GM12878 (cell line): ENCODE measurements at regions not wholly inside any gene's neighbourhood (a gene's known extent, or its start where the extent isn't known, plus 50 kb on each side); places are given as distances from the start of the nearest gene placed in this dataset.

ENCODE experiments used
- ATAC-seq: fragments of 200-7000 bp; cut with Tn5 transposase; 3 replicates; pipeline ENCODE4 v1.9.1; 2020; ENCODE audit warnings: mild to moderate bottlenecking, moderate library complexity
- BruUV-seq: library from RNA; stranded (reverse); fragments of 400-500 nt; replicated peaks from 2 replicates; lab custom pipeline; 2021; lab: Mats Ljungman, UMichigan
- CTCF ChIA-PET: fragments of 300-600 bp; sonication (Branson Sonifier 250); formaldehyde crosslinking; extraction: SDS; loops from one replicate; lab custom pipeline; 2021; ENCODE audit warnings: inconsistent platforms; lab: Yijun Ruan, JAX
- POLR2A ChIA-PET: fragments of 350-600 bp; formaldehyde crosslinking; extraction: SDS; loops from one replicate; lab custom pipeline; 2021; ENCODE audit warnings: inconsistent platforms; lab: Charles Lee
- RAD21 ChIA-PET: fragments of 300-600 bp; sonication (Branson Sonifier 250); formaldehyde crosslinking; loops from one replicate; lab custom pipeline; 2023; ENCODE audit warnings: antibody characterized with exemption; ENCODE audit not compliant: unreplicated experiment; lab: Charles Lee
- SMC1A ChIA-PET: fragments of 300-600 bp; sonication (Branson Sonifier 250); formaldehyde crosslinking; loops from one replicate; lab custom pipeline; 2023; ENCODE audit not compliant: unreplicated experiment, uncharacterized antibody; lab: Charles Lee
- DNase-seq: peaks from one replicate; pipeline ENCODE4 v3.0.0-alpha.2; 2011; ENCODE audit warnings: low read depth, low spot score
- FAIRE-seq: peaks from 3 replicates; lab custom pipeline; 2011; peaks lifted over from hg19 to GRCh38; lab: Jason Lieb, UNC
- H2AFZ ChIP-seq: 2 replicates; pipeline ENCODE4 v1.6.0; 2011; ENCODE audit warnings: low read depth, low read length, control low read depth; ENCODE audit not compliant: control insufficient read depth
- H3K27ac ChIP-seq: 2 replicates; pipeline ENCODE4 v1.5.1; 2011; ENCODE audit warnings: control low read depth; ENCODE audit not compliant: control insufficient read depth, insufficient read depth
- H3K27me3 ChIP-seq, 2 experiments: replicated peaks in 1 of 2; 2 replicates each; pipeline versions ENCODE4 v1.6.0 to v1.6.1; 2011; ENCODE audit warnings: low read length in 1 of 2; ENCODE audit not compliant: control insufficient read depth in 2 of 2, insufficient read depth in 2 of 2
- H3K36me3 ChIP-seq, 2 experiments: 2 replicates each; pipeline ENCODE4 v1.5.1; 2011; ENCODE audit warnings: low read length in 1 of 2; ENCODE audit not compliant: control insufficient read depth in 2 of 2, insufficient read depth in 2 of 2
- H3K4me1 ChIP-seq: 2 replicates; pipeline ENCODE4 v1.6.1; 2011; ENCODE audit warnings: mild to moderate bottlenecking, low read length, moderate library complexity, mixed read lengths; ENCODE audit not compliant: control insufficient read depth, insufficient read depth
- H3K4me2 ChIP-seq: 2 replicates; pipeline ENCODE4 v1.6.0; 2011; ENCODE audit warnings: control low read depth; ENCODE audit not compliant: control insufficient read depth, insufficient read depth
- H3K4me3 ChIP-seq: fragments of 200-600 bp; sonication (generic); 2 replicates; pipeline ENCODE4 v1.5.1; 2016
- H3K79me2 ChIP-seq: 2 replicates; pipeline ENCODE4 v1.6.0; 2011; ENCODE audit warnings: low read length; ENCODE audit not compliant: control insufficient read depth, insufficient read depth
- H3K9ac ChIP-seq: 2 replicates; pipeline ENCODE4 v1.8.0; 2011; ENCODE audit warnings: low read length, control low read depth, mixed read lengths; ENCODE audit not compliant: control insufficient read depth, insufficient read depth
- H3K9me3 ChIP-seq: replicated peaks from 3 replicates; pipeline ENCODE4 v1.5.1; 2011; ENCODE audit warnings: mild to moderate bottlenecking, low read length; ENCODE audit not compliant: control insufficient read depth, insufficient read depth
- H4K20me1 ChIP-seq: 2 replicates; pipeline ENCODE4 v1.6.0; 2011; ENCODE audit not compliant: control insufficient read depth, insufficient read depth
- CEBPZ ChIP-seq: fragments of 150-350 bp; IDR thresholded peaks from 2 replicates; pipeline ENCODE4 v1.6.1; 2016; ENCODE audit warnings: low read depth, low read length
- CHD1 ChIP-seq: IDR thresholded peaks from 2 replicates; pipeline ENCODE4 v1.6.1; 2012; ENCODE audit warnings: low read depth, low read length, improper control_type of control experiment
- FOXK2 ChIP-seq: fragments of 450-650 bp; IDR thresholded peaks from 2 replicates; pipeline ENCODE4 v1.6.1; 2017; ENCODE audit warnings: mild to moderate bottlenecking, moderate library complexity
- HDGF ChIP-seq: fragments of 450-650 bp; IDR thresholded peaks from 2 replicates; pipeline ENCODE4 v1.6.1; 2016; ENCODE audit warnings: antibody characterized with exemption
- IRF4 ChIP-seq: IDR thresholded peaks from 2 replicates; pipeline ENCODE4 v1.6.1; 2011; ENCODE audit warnings: low read depth, low read length
- NFIC ChIP-seq: IDR thresholded peaks from 2 replicates; pipeline ENCODE4 v1.6.1; 2012; ENCODE audit warnings: low read depth, mild to moderate bottlenecking, inconsistent platforms, low read length, moderate library complexity
- PAX8 ChIP-seq: fragments of 450-650 bp; IDR thresholded peaks from 2 replicates; pipeline ENCODE4 v1.6.1; 2017; ENCODE audit warnings: mild to moderate bottlenecking, moderate library complexity
- PBX3 ChIP-seq: IDR thresholded peaks from 2 replicates; pipeline ENCODE4 v1.6.1; 2011; ENCODE audit warnings: mild to moderate bottlenecking, low read depth, low read length, moderate library complexity; ENCODE audit not compliant: insufficient replicate concordance
- PML ChIP-seq: IDR thresholded peaks from 2 replicates; pipeline ENCODE4 v1.6.1; 2012; ENCODE audit warnings: low read length, inconsistent platforms
- RB1 ChIP-seq: fragments of 450-650 bp; formaldehyde crosslinking; IDR thresholded peaks from 2 replicates; pipeline ENCODE4 v1.6.1; 2017; ENCODE audit warnings: mild to moderate bottlenecking, borderline replicate concordance
- REST ChIP-seq: IDR thresholded peaks from 2 replicates; pipeline ENCODE4 v1.6.1; 2012; ENCODE audit warnings: mild to moderate bottlenecking, low read depth, low read length
- SREBF2 ChIP-seq: IDR thresholded peaks from 2 replicates; pipeline ENCODE4 v1.6.1; 2012; ENCODE audit warnings: mild to moderate bottlenecking, low read length
- STAT3 ChIP-seq: IDR thresholded peaks from 2 replicates; pipeline ENCODE4 v1.6.1; 2011; ENCODE audit warnings: low read depth, low read length, improper control_type of control experiment
- WGBS: methylation state at CpG from one replicate; pipeline ENCODE4 v1.1.6; 2016; ENCODE audit warnings: low lambda C conversion rate; ENCODE audit not compliant: insufficient replicate concordance, insufficient coverage; ENCODE audit errors: missing lambda C conversion rate; 5-methylcytosine and 5-hydroxymethylcytosine counted together
- in situ Hi-C: fragments of 300-500 bp; cut with MboI; formaldehyde crosslinking; loops from 9 replicates; pipeline ENCODE4 v1.14.3; 2018; ENCODE audit warnings: mixed read lengths
- intact Hi-C: fragments of 100-400 bp; cut with micrococcal nuclease; formaldehyde crosslinking; loops from one replicate; pipeline ENCODE4 v1.14.2; 2022; ENCODE audit not compliant: unreplicated experiment
- TF ChIP-seq, protein P1 (sequence below): fragments of 450-650 bp; IDR thresholded peaks from 2 replicates; pipeline ENCODE4 v1.6.1; 2018; ENCODE audit warnings: mild to moderate bottlenecking, low read depth, moderate library complexity; ENCODE audit not compliant: partially characterized antibody

DNA sequence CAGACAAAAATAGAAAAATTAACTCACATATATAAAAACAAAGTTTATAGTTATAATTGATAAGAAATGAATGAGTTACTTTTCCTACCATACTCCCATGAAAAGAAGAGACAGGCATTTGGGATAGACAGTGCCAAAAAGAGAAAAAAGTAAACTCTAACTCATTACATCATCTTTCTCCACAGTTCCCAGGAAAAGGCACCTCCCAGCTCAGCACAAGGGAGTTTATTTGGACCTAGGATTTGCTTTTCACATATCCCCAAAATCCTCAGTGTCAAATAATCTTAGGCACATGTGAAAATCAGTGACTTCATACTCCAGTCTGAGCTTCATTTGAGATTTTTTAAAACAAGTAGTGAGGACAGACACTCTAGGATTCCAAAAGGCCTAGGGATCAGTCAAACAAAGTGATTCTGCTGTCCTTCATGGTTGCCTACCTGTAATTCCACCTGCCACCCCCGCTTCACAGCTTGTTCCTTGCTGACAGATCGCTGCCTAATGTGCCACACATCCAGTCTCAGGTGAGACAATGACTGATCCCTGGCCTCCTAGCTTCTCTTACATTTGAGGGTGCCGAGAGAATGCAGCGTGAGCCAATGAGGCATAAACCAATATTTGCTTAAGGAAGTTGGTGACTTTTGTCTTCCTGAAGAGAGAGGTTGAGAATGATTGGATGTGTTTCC is 573.7 kb downstream of the TBL1XR1 start:
- SMC1A ChIA-PET = interaction anchor here (0.8 to 1.2 kb wide), 3 partner anchors 8 to 314 kb away, joined by 3 read pairs; no protein-coding TSS in a partner anchor
- no peak for ATAC-seq
- Histone ChIP-seq H4K20me1 (no peaks in the 10 kb centered on the region), H3K27me3 (no peaks in the 10 kb centered on the region), H2AFZ (no peak overlapping the region), H3K79me2 (no peaks in the 10 kb centered on the region), H3K36me3 (no peaks in the 10 kb centered on the region), H3K9ac (no peak overlapping the region), H3K4me1 (no peaks in the 10 kb centered on the region), H3K27ac (no peak overlapping the region), H3K4me2 (no peak overlapping the region), H3K9me3 (no peaks in the 10 kb centered on the region), H3K4me3 (no peak overlapping the region)
- in situ Hi-C loops = no loop called here
- POLR2A ChIA-PET = no interaction called here
- RAD21 ChIA-PET = no interaction called here
- no TSS peak for BruUV-seq
- no peak for FAIRE-seq
- DNase-seq = no peak
- CTCF ChIA-PET = no interaction called here
- 30% methylated on average over 4 of the region's 4 CpGs for WGBS
- intact Hi-C loops = no loop called here
- TF ChIP-seq PML = no peak
- TF ChIP-seq, protein P1, sequence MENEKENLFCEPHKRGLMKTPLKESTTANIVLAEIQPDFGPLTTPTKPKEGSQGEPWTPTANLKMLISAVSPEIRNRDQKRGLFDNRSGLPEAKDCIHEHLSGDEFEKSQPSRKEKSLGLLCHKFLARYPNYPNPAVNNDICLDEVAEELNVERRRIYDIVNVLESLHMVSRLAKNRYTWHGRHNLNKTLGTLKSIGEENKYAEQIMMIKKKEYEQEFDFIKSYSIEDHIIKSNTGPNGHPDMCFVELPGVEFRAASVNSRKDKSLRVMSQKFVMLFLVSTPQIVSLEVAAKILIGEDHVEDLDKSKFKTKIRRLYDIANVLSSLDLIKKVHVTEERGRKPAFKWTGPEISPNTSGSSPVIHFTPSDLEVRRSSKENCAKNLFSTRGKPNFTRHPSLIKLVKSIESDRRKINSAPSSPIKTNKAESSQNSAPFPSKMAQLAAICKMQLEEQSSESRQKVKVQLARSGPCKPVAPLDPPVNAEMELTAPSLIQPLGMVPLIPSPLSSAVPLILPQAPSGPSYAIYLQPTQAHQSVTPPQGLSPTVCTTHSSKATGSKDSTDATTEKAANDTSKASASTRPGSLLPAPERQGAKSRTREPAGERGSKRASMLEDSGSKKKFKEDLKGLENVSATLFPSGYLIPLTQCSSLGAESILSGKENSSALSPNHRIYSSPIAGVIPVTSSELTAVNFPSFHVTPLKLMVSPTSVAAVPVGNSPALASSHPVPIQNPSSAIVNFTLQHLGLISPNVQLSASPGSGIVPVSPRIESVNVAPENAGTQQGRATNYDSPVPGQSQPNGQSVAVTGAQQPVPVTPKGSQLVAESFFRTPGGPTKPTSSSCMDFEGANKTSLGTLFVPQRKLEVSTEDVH = no peak
- TF ChIP-seq SREBF2 = no peak
- TF ChIP-seq PAX8 = no peak
- TF ChIP-seq CHD1 = no peak
- TF ChIP-seq PBX3 = no peak
- no peak for TF ChIP-seq IRF4
- no peak for TF ChIP-seq NFIC
- TF ChIP-seq HDGF = no peak
- TF ChIP-seq RB1 = no peak
- no peak for TF ChIP-seq STAT3
- no peak for TF ChIP-seq REST
- no peak for TF ChIP-seq CEBPZ
- no peak for TF ChIP-seq FOXK2
